ENCODE measurements at regions not wholly inside any gene's neighbourhood (a gene's known extent, or its start where the extent isn't known, plus 50 kb on each side); places are given as distances from the start of the nearest gene placed in this dataset.
A peak's percentile ranks its signal among the peaks of the same experiment; 100 is the strongest.

- TF ChIP-seq CTCF (IDR thresholded peaks at IDR 0.05): no peak
- Histone ChIP-seq H3K36me3 (no peaks in the 10 kb centered on the region), H3K27ac (peak overlapping the region; percentile 31 to 44), H3K9me3 (no peaks in the 10 kb centered on the region), H3K4me1 (peaks cover 0 to 5% of the 10 kb centered on the region in 2 donors), H3K4me3 (no peak overlapping the region), H3K27me3 (no peaks in the 10 kb centered on the region)
- no peak for DNase-seq (ENCODE audit: low spot score in 2 of 2)
- intact Hi-C loops (cut with DNase I): loop anchor here (5.0 kb wide), 1 partner anchor 200 kb away; no protein-coding TSS in a partner anchor
Observed at GRCh38 chr6:133637436-133637835, 251.5 kb upstream of the TCF21 start.

- H3K4me3 ChIP-seq: no peak overlapping the region
- intact Hi-C loops (cut with DNase I): loop anchor here (5.0 kb wide), 1 partner anchor 199 kb away; no protein-coding TSS in a partner anchor
- no peaks in the 10 kb centered on the region for H3K9me3 ChIP-seq
- TF ChIP-seq CTCF (IDR thresholded peaks at IDR 0.05): no peak
- H3K36me3 ChIP-seq: no peaks in the 10 kb centered on the region
- H3K27ac ChIP-seq: peak overlapping the region; percentile 44 to 50
- peaks cover 0 to 5% of the 10 kb centered on the region in 2 donors for H3K4me1 ChIP-seq
- DNase-seq (ENCODE audit: low spot score in 2 of 2): peak in 1 of 2 donors; percentile 66
- H3K27me3 ChIP-seq: no peaks in the 10 kb centered on the region
Observed at GRCh38 chr6:133637874-133638273, 251.0 kb upstream of the TCF21 start.

GRCh38 chr6:133641104-133641503, 247.8 kb upstream of the TCF21 start:
- Histone ChIP-seq H3K9me3 (no peaks in the 10 kb centered on the region), H3K27me3 (no peaks in the 10 kb centered on the region), H3K4me1 (peaks cover 0 to 7% of the 10 kb centered on the region in 2 donors), H3K4me3 (no peak overlapping the region), H3K36me3 (no peaks in the 10 kb centered on the region), H3K27ac (no peak overlapping the region)
- TF ChIP-seq CTCF (IDR thresholded peaks at IDR 0.05): no peak
- no peak for DNase-seq (ENCODE audit: low spot score in 2 of 2)
- intact Hi-C loops (cut with DNase I): no loop called here

- no peak for TF ChIP-seq CTCF (IDR thresholded peaks at IDR 0.05)
- Histone ChIP-seq H3K4me3 (no peak overlapping the region), H3K36me3 (no peaks in the 10 kb centered on the region), H3K27me3 (no peaks in the 10 kb centered on the region), H3K27ac (no peak overlapping the region), H3K4me1 (peaks cover 0 to 3% of the 10 kb centered on the region in 2 donors), H3K9me3 (no peaks in the 10 kb centered on the region)
- no peak for DNase-seq (ENCODE audit: low spot score in 2 of 2)
- intact Hi-C loops (cut with DNase I): no loop called here
Observed at GRCh38 chr6:133644548-133644891, 244.4 kb upstream of the TCF21 start.

GRCh38 chr6:133644892-133645619, 243.9 kb upstream of the TCF21 start:
- intact Hi-C loops (cut with DNase I): no loop called here
- Histone ChIP-seq H3K4me3 (no peak overlapping the region), H3K36me3 (no peaks in the 10 kb centered on the region), H3K27me3 (no peaks in the 10 kb centered on the region), H3K9me3 (no peaks in the 10 kb centered on the region), H3K27ac (no peak overlapping the region), H3K4me1 (peaks cover 0 to 3% of the 10 kb centered on the region in 2 donors)
- no peak for DNase-seq (ENCODE audit: low spot score in 2 of 2)
- no peak for TF ChIP-seq CTCF (IDR thresholded peaks at IDR 0.05)

Measured in ascending aorta (tissue), 2 donors.